HG03280 (cell line): ENCODE measurements at regions not wholly inside any gene's neighbourhood (a gene's known extent, or its start where the extent isn't known, plus 50 kb on each side); places are given as distances from the start of the nearest gene placed in this dataset.
"Not testable (repeated sequence)": the region's sequence is repeated elsewhere in the genome, so short reads cannot be mapped to it uniquely, and the experiment has no call there.

Source experiments
- ATAC-seq: cut with Tn5 transposase; IDR thresholded peaks from one replicate; pipeline ENCODE4 v1.9.1; 2021; ENCODE audit warnings: mild to moderate bottlenecking, moderate library complexity; ENCODE audit not compliant: unreplicated experiment

DNA sequence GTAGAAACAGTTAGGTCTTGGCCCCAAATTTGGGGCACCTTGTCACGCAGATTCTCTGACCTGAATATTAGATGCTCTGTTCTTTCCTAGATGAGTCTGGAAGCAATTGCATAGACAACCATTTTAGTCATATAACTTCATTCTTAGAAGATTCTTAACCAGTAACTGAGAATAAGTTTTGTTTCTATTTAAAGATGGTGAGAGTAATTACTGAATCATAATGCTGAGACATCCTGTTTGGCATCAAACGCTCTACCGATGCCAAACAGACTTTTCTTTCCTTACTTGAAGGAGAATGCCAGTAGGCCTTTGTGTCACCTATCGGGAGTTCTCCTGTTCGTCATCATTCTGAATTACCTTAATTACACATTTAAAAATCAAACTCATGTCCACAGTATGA, 131.6 kb upstream of the ID4 start:
- no peak for ATAC-seq

DNA sequence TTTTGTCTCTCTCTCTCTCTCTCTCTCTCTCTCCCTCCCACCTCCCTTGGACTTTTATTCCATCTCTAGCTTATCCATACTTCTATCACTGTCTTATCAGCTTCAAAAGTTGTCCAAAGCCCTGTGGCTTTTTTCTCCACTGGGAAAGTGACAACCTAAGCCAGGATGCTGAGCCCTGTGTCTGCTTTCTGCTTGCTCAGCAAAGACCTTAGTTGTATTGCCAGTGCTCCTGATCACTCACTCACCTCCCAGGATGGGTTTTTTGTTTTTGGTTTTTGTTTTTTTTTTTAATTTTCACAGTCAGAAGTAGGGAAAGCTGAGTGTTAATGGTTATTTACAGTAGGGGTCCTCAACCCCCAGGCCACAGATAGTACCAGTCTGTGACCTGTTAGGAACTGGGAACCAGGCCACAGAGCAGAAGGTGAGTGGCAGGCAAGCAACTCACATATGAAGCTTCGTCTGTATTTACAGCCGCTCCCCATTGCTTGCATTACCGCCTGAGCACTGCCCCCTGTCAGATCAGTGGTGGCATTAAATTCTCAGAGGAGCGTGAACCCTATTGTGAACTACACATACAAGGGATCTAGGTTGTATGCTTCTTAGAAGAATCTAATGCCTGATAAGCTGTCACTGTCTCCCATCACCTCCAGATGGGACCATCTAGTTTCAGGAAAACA, 125.0 kb upstream of the ID4 start:
- ATAC-seq = no peak

DNA sequence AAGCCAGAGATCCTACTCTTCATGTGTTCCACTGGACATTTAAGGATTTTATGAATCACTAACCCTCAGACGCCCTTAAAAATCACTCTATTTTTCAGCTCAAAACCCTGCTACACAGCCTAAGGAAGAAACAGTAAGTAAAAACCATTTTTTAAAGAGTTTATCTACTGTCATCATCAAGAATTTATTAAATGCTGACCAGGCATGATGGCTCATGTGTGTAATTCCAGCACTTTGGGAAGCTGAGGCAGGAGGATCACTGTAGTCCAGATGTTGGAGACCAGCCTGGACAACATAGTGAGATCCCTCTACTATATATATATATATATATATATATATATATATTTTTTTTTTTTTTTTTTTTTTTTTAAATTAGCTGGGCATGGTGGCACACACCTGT, 124.2 kb upstream of the ID4 start:
- no peak for ATAC-seq

DNA sequence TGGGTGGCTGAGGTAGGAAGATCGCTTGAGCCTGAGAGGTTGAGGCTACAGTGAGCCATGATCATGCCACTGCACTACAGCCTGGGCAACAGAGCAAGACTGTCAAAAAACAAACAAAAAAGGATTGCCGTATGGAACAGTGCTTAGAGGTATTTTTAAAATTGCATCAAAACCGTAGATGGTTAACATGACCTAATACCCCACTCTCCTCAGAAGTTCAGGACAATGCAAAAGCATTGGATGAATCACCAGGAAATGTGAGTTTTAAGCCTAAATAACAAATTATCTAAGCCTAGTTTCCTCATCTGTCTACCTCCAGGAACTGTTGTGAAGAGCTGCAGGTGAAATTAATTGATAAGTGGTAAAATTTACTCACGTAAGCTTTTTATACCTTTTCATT, 123.8 kb upstream of the ID4 start:
- ATAC-seq = no peak

DNA sequence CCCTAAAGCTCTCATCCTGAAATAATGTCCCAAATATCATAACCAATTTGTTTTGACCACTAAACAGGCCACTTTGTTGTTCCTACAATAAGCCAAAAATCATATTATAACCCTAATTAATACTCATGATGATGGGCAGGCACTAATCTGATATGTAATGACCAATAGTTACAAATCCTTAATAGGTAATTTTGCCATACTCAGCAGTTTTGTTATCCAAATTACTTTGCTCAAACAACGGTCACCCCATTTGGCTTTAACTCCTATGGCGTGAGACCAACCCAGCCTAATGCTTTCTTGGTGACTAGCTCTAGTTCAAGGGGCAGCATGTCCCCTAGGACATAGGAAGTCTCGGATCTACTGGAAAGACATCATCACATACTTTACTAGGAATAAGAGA, 123.2 kb upstream of the ID4 start:
- no peak for ATAC-seq

DNA sequence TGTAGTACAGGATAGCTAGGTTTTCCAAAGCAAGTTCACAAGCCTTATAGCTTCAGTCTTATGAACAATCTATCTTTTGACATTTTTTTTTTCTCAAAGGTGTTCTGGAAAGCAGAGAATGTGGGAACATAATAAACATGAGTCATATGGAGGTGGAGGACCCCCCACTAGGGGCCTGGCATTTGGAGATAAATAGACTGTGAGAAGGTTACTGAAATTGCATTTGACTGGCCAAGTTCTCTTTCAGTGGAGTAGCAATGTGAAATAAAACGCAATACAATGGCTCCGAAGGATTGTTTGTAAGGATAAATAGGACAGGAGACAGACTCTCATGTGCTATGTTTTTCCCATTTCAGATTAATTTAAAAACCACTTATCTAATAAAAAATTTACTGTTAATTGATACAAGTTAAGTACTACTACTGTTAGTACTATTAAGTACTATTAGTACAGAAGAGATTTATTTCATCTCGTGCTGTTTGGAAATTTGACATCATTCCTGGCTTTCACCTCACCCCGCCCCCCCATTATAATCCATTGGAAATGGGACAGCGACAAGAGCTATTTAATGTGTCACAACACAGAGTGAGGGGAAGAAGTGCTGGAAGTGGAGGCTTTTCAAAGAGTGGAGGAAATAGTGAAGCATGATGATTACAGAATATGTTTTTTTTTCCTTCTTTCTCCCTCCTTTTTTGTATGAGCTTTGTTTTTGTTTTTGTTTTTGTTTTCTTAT, 122.6 kb upstream of the ID4 start:
- no peak for ATAC-seq

DNA sequence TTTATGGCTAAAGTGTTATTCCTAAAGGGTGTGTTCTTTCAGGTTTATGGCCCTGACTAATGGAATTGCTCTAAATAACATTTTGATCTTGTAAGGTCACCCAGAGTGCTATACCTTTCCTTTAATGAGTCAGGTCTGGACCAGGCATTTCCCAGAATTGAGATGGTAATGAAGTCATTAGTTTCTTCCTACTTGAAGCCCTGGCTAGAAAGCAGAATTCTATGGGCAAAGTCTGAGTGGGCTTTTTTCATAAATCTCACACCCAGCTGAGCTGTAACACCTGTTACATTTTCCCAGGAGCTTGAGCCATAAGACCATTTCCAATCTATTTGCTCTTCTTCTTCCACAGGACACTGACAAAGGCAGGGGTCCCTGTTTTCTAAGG, 122.0 kb upstream of the ID4 start:
- ATAC-seq = no peak

DNA sequence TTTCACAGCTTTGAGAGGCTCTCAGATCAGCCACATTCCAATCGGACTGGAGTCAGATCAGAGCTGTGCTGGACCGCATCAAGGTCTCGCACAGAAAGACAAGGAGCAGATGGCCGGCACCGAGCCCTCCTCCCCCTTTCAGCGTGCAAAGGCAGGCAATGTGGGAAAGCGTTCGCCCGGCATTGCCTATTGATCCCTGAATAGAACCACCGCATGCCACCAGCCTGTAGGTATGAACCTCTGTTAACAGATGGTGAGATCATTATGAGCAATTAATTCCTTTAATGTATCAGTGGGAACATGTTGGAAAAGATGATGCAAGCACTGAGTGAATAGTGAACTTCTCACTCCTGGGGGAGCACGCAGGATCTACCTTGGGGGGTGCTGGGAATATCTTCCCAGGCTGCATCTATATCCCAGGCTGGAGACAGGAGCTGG, 117.5 kb upstream of the ID4 start:
- ATAC-seq = no peak

DNA sequence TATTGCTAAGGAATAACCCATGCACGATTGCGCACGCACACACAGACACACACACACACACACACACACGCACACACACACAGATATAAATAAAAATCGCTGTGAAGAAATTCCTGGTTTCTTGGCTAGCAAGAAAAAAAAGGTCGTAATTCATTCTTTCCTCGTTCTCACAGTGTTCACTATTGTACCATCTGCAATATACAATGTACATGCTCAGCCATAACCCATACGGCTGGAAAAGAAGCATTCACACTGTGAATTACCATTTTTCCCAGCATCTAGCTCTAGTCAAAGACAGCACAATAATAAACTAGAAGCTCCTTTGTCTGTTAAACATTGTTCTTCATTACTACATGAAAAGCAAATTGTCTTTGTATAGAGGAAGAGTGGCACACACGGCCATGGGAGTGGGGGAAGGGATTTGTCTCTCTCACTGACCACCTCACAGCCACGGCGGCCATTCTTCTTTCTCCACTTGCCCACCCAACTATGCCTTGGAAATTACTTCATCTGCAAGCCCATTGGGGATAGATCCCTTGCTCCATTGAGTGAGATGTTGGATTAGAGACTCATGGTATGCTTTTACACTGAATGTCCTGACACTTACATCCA, 115.3 kb upstream of the ID4 start:
- no peak for ATAC-seq

DNA sequence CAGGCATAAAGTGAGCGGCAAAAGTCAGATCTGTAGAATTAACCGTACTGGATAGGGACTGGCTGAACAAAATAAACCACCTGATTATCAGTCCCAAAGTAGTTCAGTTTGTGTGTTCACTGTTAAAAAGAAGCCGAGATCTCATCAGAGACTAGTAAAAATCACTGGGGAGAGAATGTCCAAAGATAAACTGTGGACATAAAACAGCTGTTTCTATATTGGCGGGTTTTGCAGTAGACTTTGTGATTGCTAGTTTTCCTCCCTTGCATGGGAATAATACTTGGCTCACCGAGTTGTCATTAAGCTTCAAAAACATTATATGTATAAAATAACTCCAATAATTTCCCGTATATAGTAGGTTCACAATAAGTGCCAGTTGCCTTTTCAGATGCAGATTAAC, 114.2 kb upstream of the ID4 start:
- ATAC-seq = no peak

DNA sequence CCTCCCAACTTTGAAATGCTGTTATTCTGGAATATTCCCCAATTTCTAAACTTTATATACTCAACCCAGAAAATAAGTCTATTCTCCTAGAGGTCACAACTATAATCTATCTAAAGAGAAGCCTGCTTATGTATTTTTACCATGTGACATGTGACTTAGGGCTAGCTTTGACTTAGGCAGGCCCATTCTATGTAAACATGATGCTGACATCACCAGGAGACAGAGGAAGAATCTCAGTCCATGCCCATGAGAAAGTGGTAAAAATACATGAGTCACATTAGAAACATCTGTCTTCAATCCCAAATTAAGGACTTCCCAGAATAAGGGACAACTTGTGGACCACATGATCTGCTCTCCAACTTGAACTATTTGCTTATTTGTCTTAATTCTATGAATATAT, 113.6 kb upstream of the ID4 start:
- no peak for ATAC-seq

DNA sequence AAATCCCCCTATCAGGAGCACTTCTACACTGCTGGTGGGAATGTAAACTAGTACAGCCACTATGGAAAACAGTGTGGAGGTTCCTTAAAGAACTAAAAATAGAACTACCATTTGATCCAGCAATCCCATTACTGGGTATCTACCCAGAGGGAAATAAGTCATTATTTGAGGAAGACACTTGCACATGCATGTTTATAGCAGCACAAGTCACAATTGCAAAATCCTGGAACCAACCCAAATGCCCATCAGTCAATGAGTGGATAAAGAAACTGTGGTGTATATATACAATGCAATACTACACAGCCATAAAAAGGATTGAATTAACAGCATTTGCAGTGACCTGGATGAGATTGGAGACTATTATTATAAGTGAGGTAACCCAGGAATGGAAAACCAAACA, 111.7 kb upstream of the ID4 start:
- not testable (repeated sequence) for ATAC-seq

DNA sequence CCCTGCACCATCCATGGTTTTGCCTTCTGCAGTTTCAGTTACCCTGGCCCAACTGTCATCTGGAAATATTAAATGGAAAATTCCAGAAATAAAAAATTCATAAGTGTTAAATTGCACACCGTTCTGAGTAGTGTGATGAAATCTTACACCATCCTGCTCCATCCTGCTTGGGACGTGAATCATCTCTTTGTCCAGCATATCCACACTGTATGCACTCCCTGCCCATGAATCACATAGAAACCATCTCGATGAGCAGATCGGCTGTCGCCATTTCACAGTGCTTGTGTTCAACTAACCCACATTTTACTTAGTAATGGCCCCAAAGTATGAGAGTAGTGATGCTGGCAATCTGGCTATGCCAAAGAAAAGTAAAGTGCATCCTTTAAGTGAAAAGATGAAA, 105.9 kb upstream of the ID4 start:
- ATAC-seq = no peak

DNA sequence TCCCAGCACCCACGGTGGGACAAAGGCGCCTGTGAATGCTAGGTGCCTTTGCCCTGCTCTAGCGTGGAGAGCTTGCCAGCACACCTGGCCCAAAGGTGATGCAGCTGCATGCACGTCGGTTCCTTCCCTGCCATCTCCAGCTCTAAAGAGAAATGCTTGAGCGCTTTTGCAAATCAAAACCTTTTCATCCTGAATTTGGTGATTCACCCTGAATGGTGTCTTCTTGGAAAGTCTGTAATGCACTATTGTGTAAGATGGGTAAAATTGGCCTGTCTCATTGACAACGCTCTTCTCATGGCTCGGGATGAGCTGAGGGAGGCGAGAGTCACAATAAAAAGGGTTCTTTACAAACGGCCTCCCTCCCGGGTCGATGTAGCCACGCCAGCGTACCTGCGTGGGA, 103.1 kb upstream of the ID4 start:
- no peak for ATAC-seq

DNA sequence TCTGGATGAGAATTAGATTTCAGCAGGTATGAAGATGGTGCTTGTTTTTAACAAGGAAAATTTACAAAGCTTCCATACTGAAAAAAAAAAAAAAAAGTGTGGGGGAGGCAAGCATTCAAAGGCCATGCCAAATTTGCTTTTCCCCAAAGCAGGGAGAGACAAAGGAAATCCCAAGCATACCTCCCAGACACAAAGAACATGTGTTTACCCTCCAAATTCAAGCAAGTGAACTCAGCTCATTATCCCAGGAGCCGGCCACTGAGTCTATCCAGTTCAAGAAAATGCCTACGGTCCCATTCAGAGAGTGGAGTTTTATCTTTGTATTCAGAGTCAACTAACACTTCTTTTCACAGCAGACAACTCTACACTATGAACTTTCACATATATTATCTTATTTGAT, 102.7 kb upstream of the ID4 start:
- no peak for ATAC-seq

DNA sequence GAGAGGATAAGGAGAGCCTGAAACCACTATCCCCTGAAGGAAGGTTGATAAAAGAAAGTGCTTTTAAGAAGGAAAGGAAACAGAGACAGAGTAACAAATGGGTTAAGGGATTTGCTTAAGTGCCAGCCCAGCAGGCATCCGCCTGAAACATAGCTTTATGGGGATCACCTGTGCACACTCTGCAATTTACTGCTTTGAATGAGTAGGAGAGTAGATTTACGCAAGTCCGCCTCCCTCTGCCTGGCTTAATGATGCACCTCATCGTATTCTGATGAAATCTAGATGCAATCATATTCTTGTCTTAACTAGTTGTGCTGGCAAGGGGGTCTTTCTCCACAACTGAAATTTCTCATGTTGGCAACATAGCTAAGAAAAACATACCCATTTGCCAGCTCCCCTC, 101.1 kb upstream of the ID4 start:
- ATAC-seq = no peak

DNA sequence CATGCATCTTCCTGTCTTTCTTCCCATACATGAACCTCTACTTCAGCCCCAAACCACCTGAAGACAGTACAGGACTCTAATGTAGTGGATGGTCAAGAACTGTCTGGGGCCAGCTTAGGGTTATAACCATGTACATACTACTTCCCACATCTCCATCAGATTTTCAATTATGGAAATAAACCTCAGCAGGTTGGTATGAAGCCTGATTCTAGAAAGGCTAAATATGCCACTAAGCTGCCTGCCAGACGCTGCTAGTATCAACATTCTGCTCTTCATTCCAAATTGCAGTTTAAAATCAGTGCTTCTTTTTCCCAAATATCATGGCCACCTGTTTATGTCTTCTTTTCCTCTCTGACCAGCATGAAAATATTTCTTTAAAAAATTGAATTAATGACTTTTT, 99.2 kb upstream of the ID4 start:
- ATAC-seq = no peak

DNA sequence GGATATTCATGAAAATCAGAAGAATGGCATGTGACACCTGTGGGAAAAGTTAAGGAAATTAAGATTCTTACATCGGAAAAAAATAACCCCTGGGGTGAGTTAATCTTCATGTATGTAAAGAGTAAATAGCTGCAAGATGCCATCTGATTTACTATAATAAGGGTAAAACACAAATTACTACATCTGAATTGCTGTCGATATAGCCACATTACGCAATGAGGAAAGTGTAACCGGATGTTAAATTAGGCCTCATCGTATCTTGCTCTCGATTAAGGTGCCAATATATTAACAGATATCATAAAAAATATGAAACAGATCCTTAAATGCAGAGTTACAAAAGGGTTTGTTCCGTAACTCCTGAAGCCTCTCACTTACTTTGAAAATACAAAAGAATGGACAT, 87.4 kb upstream of the ID4 start:
- ATAC-seq = no peak

DNA sequence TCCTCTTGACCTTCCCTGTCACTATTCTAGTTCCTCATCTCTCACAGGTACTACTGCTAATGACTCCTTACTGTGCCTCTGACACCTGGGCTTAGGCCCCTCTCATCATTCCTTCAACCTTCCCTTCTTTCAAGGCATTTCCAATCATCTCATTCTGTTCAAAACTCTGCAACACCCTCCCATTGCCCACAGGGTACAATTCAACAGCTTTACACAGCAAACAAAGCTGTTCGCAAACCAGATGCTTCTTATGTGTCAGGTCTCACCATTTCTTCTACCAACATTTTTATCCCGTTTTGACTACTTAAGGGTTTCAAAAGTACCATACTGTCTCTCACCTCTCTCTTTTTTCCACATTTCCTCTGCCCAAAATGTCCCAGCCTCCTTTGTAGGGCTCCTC, 84.4 kb upstream of the ID4 start:
- ATAC-seq = no peak

DNA sequence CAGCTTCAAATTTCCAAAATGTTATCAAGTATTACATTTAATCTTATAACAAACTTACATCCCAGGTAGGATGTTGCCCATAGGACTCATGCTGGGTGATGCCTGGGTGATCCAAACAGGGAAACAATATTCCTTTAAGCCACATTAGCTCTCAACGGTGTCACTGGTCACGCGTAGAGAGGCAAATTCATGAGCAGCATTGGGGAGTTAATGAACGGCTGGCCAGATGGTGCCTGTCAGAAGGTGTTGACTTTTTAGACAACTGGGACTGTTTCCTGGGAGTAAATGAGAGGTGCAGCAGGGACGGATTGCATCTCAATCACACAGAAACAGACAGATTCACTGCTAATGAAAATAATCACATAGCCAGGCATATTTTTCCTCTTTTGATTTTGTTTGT, 83.3 kb upstream of the ID4 start:
- no peak for ATAC-seq

DNA sequence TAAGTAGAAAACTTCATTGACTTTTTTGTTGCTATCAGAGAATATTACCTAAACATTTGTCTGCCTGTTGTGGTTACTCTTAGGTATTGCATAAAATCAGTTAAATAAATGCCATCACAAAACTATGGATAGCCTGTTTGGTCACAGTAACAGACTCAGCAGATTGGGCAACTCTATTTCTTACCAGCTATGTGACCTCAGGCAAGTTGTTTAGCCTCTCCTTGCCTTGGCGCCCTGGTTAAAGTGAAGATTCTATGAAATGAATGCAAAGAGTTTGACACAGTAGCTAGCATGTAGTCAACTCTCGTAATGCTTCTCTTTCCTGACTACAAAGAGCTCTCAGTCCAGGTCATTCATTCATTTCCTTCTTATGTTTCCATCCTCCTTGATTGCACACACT, 82.5 kb upstream of the ID4 start:
- ATAC-seq = no peak

DNA sequence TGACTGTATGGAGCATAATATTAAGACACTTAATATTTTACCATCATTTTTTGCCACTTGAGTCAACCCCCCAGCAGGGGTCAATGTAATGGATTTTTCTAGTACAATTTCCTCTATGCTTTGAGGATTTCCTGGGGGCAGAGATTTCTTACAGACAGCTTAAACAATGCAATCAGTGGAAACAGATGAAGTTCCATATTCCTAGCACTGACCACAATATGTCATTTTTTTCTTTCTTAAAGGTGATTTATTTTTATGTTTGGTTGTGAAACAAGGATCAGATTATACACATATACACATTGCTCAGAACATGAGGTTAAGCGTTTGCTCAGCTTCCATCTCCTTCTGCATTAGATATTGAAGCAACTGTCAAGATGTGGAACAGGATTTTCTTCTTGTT, 82.0 kb upstream of the ID4 start:
- ATAC-seq = no peak

DNA sequence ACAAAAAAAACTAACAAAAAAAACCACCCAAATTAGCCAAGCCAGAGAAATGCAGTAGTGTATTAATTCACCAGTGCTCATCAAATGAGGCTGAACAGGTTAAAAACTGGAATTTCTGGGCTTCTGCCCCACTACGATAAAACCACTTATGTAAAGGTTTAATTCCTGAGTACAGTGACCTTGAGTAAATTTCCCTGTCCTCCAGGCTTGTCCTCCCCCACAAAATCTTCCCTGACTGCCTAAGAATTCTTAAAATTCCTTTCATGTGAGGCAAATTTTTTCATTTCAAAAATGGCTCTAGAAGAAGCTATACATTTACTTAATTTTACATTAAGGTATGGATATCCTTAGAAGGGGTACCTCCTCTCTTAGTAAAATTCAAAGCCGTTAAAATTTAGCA, 80.1 kb upstream of the ID4 start:
- no peak for ATAC-seq
